Esophagus muscularis mucosa (tissue), 4 donors: ENCODE measurements at regions not wholly inside any gene's neighbourhood (a gene's known extent, or its start where the extent isn't known, plus 50 kb on each side); places are given as distances from the start of the nearest gene placed in this dataset.

Source experiments
- DNase-seq: peaks from one replicate; pipeline ENCODE4 v3.0.0-alpha.2; 2017; ENCODE audit errors: extremely low spot score
- H3K27ac ChIP-seq, 4 donors: fragments of 200-600 bp; sonication (generic); replicated peaks in 1 of 4; 1 replicate in 3 of 4; 2 replicates in 1 of 4; pipeline ENCODE4 v1.5.1; 2016 to 2019; ENCODE audit warnings: mild to moderate bottlenecking in 1 of 4
- H3K27me3 ChIP-seq, 4 donors: fragments of 200-600 bp; sonication (generic); one replicate each; pipeline versions ENCODE4 v1.5.1 to v1.6.0; 2016 to 2019
- H3K36me3 ChIP-seq, 4 donors: fragments of 200-600 bp; sonication (generic); one replicate each; pipeline ENCODE4 v1.5.1; 2016 to 2019
- H3K4me1 ChIP-seq, 4 donors: fragments of 200-600 bp; sonication (generic); one replicate each; pipeline ENCODE4 v1.5.1; 2016 to 2019
- H3K4me3 ChIP-seq, 4 donors: fragments of 200-600 bp; sonication (generic); 1 replicate in 2 of 4; 2 replicates in 2 of 4; pipeline ENCODE4 v1.5.1; 2016 to 2019; ENCODE audit warnings: mild to moderate bottlenecking in 4 of 4, moderate library complexity in 1 of 4
- H3K9me3 ChIP-seq, 4 donors: fragments of 200-600 bp; sonication (generic); 1 replicate in 3 of 4; 2 replicates in 1 of 4; pipeline ENCODE4 v1.5.1; 2016 to 2019
- EP300 ChIP-seq: sonication (generic); formaldehyde crosslinking; IDR thresholded peaks from one replicate; pipeline ENCODE4 v1.6.1; 2017; ENCODE audit warnings: antibody characterized with exemption
- POLR2A ChIP-seq: fragments of 450-650 bp; IDR thresholded peaks from one replicate; pipeline ENCODE4 v1.6.1; 2017; ENCODE audit warnings: antibody characterized with exemption, moderate library complexity, mild to moderate bottlenecking, low read depth
- POLR2AphosphoS5 ChIP-seq, 2 donors: sonication (generic); formaldehyde crosslinking; IDR thresholded peaks; one replicate each; pipeline ENCODE4 v1.6.1; 2017; ENCODE audit warnings: antibody characterized with exemption in 2 of 2
- whole genome bisulfite sequencing: methylation state at CpG from one replicate; pipeline ENCODE4 v1.1.5; 2018; 5-methylcytosine and 5-hydroxymethylcytosine counted together
- intact Hi-C: fragments of 100-400 bp; cut with DNase I; formaldehyde crosslinking; loops from one replicate; pipeline ENCODE4 v1.15.1; 2023
- TF ChIP-seq, protein P1 (sequence below), 3 experiments: fragments of 200-600 bp in 2 of 3; fragments of 450-650 bp in 1 of 3; sonication (generic) in 2 of 3; IDR thresholded peaks; one replicate each; pipeline ENCODE4 v1.5.1; 2017 to 2019; ENCODE audit warnings: antibody characterized with exemption in 3 of 3, mild to moderate bottlenecking in 2 of 3, moderate library complexity in 1 of 3

DNA sequence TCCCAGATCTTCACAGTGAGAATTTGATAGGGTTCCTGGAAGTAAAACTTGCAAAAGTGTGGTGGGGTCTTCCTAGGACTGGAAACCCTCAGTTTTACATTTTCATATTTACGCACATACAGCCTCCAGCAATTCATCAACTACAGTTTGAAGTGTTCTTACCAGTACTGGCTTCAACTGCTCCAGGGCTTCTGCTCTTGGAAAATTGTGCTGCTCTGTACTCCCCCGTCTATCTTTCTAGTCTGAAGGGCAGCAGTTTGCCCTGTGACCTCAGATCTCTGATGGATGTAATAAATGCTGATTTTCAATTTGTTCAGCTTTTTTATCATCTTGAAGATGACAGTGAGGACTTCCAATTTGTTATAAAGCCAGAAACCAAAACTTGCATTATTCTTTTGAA lies 458.9 kb upstream of the FSTL5 start:
- no peaks in the 10 kb centered on the region for H3K27me3 ChIP-seq
- no peak for DNase-seq
- H3K4me3 ChIP-seq = no peak overlapping the region
- WGBS = 87% methylated on average over 2 of the region's 2 CpGs
- TF ChIP-seq EP300 (no peak), POLR2AphosphoS5 (IDR thresholded peaks at IDR 0.05) (no peak)
- TF ChIP-seq, protein P1, sequence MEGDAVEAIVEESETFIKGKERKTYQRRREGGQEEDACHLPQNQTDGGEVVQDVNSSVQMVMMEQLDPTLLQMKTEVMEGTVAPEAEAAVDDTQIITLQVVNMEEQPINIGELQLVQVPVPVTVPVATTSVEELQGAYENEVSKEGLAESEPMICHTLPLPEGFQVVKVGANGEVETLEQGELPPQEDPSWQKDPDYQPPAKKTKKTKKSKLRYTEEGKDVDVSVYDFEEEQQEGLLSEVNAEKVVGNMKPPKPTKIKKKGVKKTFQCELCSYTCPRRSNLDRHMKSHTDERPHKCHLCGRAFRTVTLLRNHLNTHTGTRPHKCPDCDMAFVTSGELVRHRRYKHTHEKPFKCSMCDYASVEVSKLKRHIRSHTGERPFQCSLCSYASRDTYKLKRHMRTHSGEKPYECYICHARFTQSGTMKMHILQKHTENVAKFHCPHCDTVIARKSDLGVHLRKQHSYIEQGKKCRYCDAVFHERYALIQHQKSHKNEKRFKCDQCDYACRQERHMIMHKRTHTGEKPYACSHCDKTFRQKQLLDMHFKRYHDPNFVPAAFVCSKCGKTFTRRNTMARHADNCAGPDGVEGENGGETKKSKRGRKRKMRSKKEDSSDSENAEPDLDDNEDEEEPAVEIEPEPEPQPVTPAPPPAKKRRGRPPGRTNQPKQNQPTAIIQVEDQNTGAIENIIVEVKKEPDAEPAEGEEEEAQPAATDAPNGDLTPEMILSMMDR (IDR thresholded peaks at IDR 0.05) = no peak
- H3K36me3 ChIP-seq = no peaks in the 10 kb centered on the region
- no peaks in the 10 kb centered on the region for H3K4me1 ChIP-seq
- intact Hi-C loops = no loop called here
- H3K27ac ChIP-seq = no peak overlapping the region
- no peaks in the 10 kb centered on the region for H3K9me3 ChIP-seq

DNA sequence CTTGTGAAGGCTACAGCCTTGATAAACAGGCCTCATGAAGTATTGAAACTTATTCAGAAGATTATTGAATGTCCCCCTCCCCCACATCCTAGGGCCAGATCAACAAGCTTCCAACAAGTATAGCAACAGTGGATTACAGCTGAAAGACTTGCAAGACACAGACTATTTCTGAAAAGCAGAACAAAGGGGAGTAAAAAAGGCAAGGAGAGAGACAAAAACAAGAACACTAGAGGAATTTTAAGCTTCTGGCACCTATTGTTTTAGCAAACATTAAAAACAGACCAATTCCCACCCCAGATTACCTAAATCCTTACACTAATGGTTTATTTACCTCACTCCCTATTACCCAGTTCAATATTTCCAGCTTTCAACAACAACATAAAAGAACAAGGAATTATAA lies 446.3 kb upstream of the FSTL5 start:
- Histone ChIP-seq H3K4me3 (no peak overlapping the region), H3K27ac (no peak overlapping the region), H3K36me3 (no peaks in the 10 kb centered on the region), H3K4me1 (no peaks in the 10 kb centered on the region), H3K27me3 (no peaks in the 10 kb centered on the region), H3K9me3 (no peaks in the 10 kb centered on the region)
- intact Hi-C loops = no loop called here
- no peak for DNase-seq
- TF ChIP-seq POLR2A (no peak), POLR2AphosphoS5 (IDR thresholded peaks at IDR 0.05) (no peak), EP300 (no peak)
- TF ChIP-seq, protein P1 (IDR thresholded peaks at IDR 0.05) = no peak

DNA sequence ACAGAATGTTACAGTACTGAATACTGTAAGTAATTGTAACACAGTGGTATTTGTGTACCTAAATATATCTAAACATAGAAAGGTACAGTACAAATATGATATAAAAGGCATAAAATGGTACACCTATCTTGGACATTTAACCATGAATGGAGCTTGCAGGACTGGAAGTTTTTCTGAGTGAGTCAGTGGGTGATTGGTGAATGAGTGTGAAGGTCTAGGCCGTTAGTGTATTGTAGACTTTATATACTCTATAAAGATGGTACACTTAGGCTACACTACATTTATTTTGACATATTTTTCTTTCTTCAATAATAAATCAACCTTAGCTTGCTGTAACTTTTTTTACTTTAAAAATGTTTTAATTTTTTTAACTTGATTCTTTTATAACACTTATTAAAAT lies 422.5 kb upstream of the FSTL5 start:
- TF ChIP-seq POLR2A (no peak), POLR2AphosphoS5 (IDR thresholded peaks at IDR 0.05) (no peak)
- Histone ChIP-seq H3K4me1 (no peaks in the 10 kb centered on the region), H3K4me3 (no peak overlapping the region), H3K27ac (no peak overlapping the region), H3K9me3 (no peaks in the 10 kb centered on the region), H3K27me3 (no peaks in the 10 kb centered on the region), H3K36me3 (no peaks in the 10 kb centered on the region)
- DNase-seq = no peak
- intact Hi-C loops = no loop called here
- WGBS = 88% methylated on average over 1 of the region's 1 CpG

DNA sequence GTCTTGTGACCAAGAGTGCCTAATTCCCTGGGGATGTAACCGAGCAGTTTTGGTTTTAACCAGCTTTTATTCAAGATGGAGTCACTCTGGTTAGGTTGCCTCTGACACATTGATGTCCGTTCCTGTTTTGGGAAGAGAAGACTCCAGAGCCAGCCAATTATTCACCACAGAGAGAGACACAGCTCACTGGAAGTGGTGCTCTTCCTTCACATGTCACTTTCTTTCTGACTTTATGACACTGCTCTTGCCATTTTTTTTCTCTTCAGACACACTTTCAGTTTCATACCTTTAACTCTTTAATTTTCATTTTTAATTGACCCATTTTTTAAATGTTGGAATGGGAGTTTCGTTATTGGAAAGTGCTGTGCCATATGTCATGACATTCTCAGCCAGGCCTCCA lies 418.4 kb upstream of the FSTL5 start:
- Histone ChIP-seq H3K36me3 (no peaks in the 10 kb centered on the region), H3K4me1 (no peaks in the 10 kb centered on the region), H3K27me3 (no peaks in the 10 kb centered on the region), H3K4me3 (no peak overlapping the region), H3K9me3 (no peaks in the 10 kb centered on the region), H3K27ac (no peak overlapping the region)
- 90% methylated on average over 3 of the region's 3 CpGs for WGBS
- no peak for TF ChIP-seq POLR2AphosphoS5 (IDR thresholded peaks at IDR 0.05)
- no peak for TF ChIP-seq EP300
- no peak for TF ChIP-seq POLR2A
- no peak for DNase-seq
- intact Hi-C loops = no loop called here

DNA sequence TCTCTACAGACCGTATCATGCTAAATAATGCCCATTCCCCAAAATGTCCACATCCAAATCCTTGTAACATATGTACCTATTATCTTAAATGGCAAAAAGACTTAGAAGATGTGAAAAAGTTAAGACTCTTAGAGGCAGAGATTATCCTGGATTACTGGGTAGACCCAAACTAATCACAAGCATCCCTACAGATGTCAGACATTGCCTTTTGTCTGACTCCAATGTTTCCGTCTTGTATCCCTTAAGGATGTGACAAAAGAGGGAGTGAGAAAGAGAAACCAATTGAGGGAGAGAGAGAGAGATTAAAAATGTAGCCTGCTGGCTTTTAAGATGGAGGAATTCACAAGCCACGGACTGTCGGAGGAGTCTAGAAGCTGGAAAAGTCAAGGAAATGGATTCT lies 401.9 kb upstream of the FSTL5 start:
- WGBS = 64% methylated on average over 4 of the region's 4 CpGs
- Histone ChIP-seq H3K27me3 (no peaks in the 10 kb centered on the region), H3K4me3 (no peak overlapping the region), H3K27ac (no peak overlapping the region), H3K4me1 (no peaks in the 10 kb centered on the region), H3K9me3 (no peaks in the 10 kb centered on the region), H3K36me3 (no peaks in the 10 kb centered on the region)
- no peak for DNase-seq
- TF ChIP-seq POLR2A (no peak), POLR2AphosphoS5 (IDR thresholded peaks at IDR 0.05) (no peak), EP300 (no peak)
- TF ChIP-seq, protein P1 (IDR thresholded peaks at IDR 0.05) = no peak
- intact Hi-C loops = no loop called here

DNA sequence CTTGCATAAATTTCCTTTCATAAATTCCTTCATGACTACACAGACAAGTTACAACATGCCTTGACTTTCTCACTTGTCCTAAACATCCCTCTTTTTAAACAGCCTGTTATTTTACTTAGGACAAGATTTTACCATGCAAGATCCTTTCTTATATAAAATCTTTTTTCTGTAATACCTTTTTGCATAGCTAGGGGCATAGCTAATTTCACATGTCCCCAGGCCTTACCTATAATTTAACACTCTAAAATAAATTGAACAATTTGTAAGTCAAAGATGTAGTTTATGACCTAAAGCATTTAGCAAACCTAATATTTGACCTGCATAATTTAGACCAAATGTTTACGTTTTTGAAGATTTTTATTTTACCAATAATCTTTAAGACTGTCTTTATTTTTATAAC lies 396.3 kb upstream of the FSTL5 start:
- H3K27ac ChIP-seq = no peak overlapping the region
- no peak for DNase-seq
- intact Hi-C loops = no loop called here
- TF ChIP-seq POLR2AphosphoS5 (IDR thresholded peaks at IDR 0.05) (no peak), POLR2A (no peak), EP300 (no peak)
- TF ChIP-seq, protein P1 (IDR thresholded peaks at IDR 0.05) = no peak
- no peaks in the 10 kb centered on the region for H3K27me3 ChIP-seq
- H3K4me1 ChIP-seq = no peaks in the 10 kb centered on the region
- H3K4me3 ChIP-seq = no peak overlapping the region
- no peaks in the 10 kb centered on the region for H3K36me3 ChIP-seq
- 84% methylated on average over 1 of the region's 1 CpG for WGBS
- H3K9me3 ChIP-seq = no peaks in the 10 kb centered on the region
